ENCODE measurements at regions not wholly inside any gene's neighbourhood (a gene's known extent, or its start where the extent isn't known, plus 50 kb on each side); places are given as distances from the start of the nearest gene placed in this dataset.

DNA sequence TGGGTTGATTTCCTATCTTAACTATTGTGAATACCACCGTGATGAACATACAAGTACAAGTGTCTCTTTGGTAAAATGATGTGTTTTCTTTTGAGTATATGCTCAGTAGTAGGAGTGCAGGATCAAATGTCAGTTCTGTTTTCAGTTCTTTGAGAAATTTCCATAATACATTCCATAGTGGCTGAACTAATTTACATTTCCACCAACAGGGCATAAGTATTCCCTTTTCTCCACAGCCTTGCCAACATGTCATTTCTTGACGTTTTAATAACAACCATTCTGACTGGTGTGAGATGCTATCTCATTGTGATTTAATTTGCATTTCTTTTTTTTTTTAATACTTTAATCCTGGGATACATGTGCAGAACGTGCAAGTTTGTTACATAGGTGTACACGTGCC lies 268.8 kb downstream of the CENPW start:
- Histone ChIP-seq H3K27ac (no peak overlapping the region), H3K4me3 (no peak overlapping the region), H3K9me3 (peaks cover 0 to 50% (median 0%) of the 10 kb centered on the region in 11 donors), H3K27me3 (no peaks in the 10 kb centered on the region), H3K4me1 (no peaks in the 10 kb centered on the region), H3K36me3 (no peaks in the 10 kb centered on the region)
- DNase-seq (no peak), ATAC-seq (no peak)
- TF ChIP-seq, protein P1, sequence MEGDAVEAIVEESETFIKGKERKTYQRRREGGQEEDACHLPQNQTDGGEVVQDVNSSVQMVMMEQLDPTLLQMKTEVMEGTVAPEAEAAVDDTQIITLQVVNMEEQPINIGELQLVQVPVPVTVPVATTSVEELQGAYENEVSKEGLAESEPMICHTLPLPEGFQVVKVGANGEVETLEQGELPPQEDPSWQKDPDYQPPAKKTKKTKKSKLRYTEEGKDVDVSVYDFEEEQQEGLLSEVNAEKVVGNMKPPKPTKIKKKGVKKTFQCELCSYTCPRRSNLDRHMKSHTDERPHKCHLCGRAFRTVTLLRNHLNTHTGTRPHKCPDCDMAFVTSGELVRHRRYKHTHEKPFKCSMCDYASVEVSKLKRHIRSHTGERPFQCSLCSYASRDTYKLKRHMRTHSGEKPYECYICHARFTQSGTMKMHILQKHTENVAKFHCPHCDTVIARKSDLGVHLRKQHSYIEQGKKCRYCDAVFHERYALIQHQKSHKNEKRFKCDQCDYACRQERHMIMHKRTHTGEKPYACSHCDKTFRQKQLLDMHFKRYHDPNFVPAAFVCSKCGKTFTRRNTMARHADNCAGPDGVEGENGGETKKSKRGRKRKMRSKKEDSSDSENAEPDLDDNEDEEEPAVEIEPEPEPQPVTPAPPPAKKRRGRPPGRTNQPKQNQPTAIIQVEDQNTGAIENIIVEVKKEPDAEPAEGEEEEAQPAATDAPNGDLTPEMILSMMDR (IDR thresholded peaks at IDR 0.05) = no peak
- intact Hi-C loops (cut with DNase I) = no loop called here
- WGBS, 2 donors = 70 to 78% methylated on average over 4 of the region's 4 CpGs

DNA sequence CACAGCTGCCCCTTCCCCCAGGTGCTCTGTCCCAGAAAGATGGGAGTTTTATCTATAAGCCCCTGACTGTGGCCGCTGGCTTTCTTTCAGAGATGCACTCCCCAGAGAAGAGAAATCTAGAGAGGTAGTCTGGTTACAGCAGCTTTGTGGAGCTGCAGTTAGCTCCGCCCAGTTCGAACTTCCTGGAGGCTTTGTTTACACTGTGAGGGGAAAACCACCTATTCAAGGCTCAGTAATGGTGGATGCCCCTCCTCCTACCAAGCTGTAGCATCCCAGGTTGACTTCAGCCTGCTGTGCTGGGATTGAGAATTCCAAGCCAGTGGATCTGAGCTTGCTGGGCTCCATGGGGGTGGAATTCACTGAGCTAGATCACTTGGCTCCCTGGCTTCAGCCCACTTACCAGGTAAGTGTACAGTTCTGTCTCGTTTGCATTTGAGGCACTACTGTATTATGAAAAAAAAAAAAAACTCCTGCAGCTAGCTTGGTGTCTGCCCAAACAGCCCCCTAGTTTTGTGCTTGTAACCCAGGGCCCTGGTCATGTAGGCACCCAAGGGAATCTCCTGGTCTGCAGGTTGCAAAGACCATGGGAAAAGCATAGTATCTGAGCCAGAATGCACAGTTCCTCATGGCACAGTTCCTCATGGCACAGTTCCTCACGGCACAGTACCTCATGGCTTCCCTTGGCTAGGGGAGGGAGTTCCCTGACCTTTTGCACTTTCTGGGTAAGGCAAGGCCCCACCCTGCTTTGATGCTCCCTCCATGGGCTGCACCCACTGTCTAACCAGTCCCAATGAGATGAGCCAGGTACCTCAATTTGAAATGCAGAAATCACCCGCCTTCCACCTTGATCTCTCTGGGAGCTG lies 275.0 kb downstream of the CENPW start:
- H3K4me1 ChIP-seq = no peaks in the 10 kb centered on the region
- intact Hi-C loops (cut with DNase I) = no loop called here

DNA sequence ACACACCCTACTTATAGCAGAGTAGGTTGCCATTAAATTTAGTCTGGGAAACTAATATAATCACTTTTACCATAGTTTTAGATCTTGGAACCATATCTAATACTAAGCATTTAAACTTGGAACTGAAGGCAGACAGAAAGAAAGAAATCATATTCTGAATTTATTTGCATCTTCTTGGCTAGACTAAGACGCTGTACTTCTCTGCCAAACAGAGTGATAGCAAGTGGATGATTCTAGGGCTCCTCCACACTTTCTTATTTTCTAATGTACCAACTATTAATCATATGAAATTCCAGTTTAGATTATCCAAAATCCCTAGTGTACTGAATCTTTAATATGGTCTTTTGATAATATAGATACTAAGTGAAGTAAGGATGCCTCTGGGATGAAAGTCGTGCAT lies 277.0 kb downstream of the CENPW start:
- no peaks in the 10 kb centered on the region for H3K27me3 ChIP-seq
- H3K9me3 ChIP-seq = peaks cover 0 to 12% (median 0%) of the 10 kb centered on the region in 11 donors
- TF ChIP-seq, protein P1 (IDR thresholded peaks at IDR 0.05) = no peak
- 43 to 65% methylated on average over 2 of the region's 2 CpGs for WGBS, 2 donors
- no peaks in the 10 kb centered on the region for H3K4me1 ChIP-seq
- no peaks in the 10 kb centered on the region for H3K36me3 ChIP-seq
- no peak for DNase-seq
- intact Hi-C loops (cut with DNase I) = no loop called here
- H3K27ac ChIP-seq = no peak overlapping the region
- H3K4me3 ChIP-seq = no peak overlapping the region
- ATAC-seq = no peak

More for the DNA sequence above, 275.0 kb downstream of the CENPW start:
- no peak for DNase-seq
- H3K9me3 ChIP-seq = peaks cover 0 to 30% (median 0%) of the 10 kb centered on the region in 11 donors
- 75 to 77% methylated on average over 6 of the region's 6 CpGs for WGBS, 2 donors
- H3K36me3 ChIP-seq = no peaks in the 10 kb centered on the region
- no peaks in the 10 kb centered on the region for H3K27me3 ChIP-seq
- H3K27ac ChIP-seq = no peak overlapping the region
- no peak overlapping the region for H3K4me3 ChIP-seq
- ATAC-seq = no peak
- TF ChIP-seq, protein P1 (IDR thresholded peaks at IDR 0.05) = no peak

DNA sequence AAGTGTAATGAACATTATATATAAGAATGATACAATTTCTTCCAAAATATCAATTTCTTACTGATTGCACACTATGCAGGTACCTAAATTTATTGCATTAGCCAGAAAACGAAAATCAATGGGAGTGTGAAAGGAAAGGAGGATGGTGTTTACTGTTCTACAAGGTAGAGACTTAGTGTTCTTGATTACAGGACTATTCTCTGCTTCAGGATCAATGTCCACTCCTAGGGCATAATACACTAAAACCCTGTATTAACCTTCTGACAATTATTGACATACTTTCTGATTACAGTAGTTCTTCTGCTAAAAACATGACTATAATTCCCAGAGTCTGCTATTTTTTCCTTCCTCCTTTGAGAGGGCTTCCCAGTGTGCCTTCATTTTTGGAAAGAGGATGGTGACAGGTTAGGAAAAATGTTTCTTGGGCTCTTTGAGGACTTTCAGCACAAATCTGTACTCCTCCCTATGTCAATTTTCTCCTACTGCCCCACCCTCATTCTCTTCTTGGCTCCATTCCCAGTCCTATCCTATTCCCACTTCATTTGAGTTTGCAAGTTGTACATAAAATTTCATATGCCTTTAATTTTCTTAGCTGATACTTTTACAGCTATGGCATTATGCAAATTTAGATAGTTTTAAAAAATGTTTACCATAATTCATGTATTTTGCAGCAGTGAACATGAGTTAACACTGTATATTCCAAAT lies 278.9 kb downstream of the CENPW start:
- DNase-seq = no peak

More for the DNA sequence above, 278.9 kb downstream of the CENPW start:
- no peak overlapping the region for H3K4me3 ChIP-seq
- no peaks in the 10 kb centered on the region for H3K36me3 ChIP-seq
- no peak for ATAC-seq
- 44 to 47% methylated on average over 1 of the region's 1 CpG for WGBS, 2 donors
- H3K9me3 ChIP-seq = no peaks in the 10 kb centered on the region
- H3K4me1 ChIP-seq = no peaks in the 10 kb centered on the region
- no peaks in the 10 kb centered on the region for H3K27me3 ChIP-seq
- no peak overlapping the region for H3K27ac ChIP-seq
- intact Hi-C loops (cut with DNase I) = no loop called here
- TF ChIP-seq, protein P1 (IDR thresholded peaks at IDR 0.05) = no peak

All from heart right ventricle (tissue), 16 donors.